ENCODE measurements at regions not wholly inside any gene's neighbourhood (a gene's known extent, or its start where the extent isn't known, plus 50 kb on each side); places are given as distances from the start of the nearest gene placed in this dataset.

DNA sequence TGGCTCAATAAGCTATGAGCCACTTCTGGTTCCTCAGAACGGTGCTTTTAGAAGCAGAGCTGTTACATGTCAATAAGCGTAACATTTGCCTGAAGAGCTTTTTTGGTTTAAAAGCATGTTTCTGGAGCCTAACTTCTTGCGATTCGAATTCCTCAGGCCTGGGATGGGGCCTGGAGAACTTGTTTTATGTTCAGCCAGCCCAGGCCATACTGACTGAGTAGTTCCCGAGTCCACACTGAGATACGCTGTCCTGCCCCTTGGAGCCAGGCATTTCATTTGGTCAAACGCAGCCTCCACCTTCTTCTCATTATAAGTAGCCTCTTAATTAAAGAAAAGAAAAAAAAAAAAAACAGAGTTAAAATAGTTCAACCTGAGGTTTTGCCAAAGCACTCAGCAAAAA, 260.6 kb upstream of the ANKRD55 start (continued):
- TF ChIP-seq ZNF30 (CRISPR knock-in tag; IDR thresholded peaks at IDR 0.05) (no peak), TFDP1 (CRISPR knock-in tag; IDR thresholded peaks at IDR 0.05; ENCODE audit: borderline replicate concordance) (no peak), REST (IDR thresholded peaks at IDR 0.05; ENCODE audit: borderline replicate concordance in 1 of 2, low read depth in 1 of 2, low read length in 2 of 2) (no peak), ZNF547 (CRISPR knock-in tag; IDR thresholded peaks at IDR 0.05) (no peak), KLF6 (CRISPR knock-in tag; IDR thresholded peaks at IDR 0.05) (no peak), ARNTL (CRISPR knock-in tag; IDR thresholded peaks at IDR 0.05) (no peak), ZNF883 (CRISPR knock-in tag; IDR thresholded peaks at IDR 0.05; ENCODE audit: not compliant biosample characterization) (no peak)
- TF ChIP-seq, protein P1, sequence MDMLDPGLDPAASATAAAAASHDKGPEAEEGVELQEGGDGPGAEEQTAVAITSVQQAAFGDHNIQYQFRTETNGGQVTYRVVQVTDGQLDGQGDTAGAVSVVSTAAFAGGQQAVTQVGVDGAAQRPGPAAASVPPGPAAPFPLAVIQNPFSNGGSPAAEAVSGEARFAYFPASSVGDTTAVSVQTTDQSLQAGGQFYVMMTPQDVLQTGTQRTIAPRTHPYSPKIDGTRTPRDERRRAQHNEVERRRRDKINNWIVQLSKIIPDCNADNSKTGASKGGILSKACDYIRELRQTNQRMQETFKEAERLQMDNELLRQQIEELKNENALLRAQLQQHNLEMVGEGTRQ (IDR thresholded peaks at IDR 0.05; ENCODE audit: low read depth, low read length), result no peak
- TF ChIP-seq, protein P1 (CRISPR knock-in tag; IDR thresholded peaks at IDR 0.05; ENCODE audit: borderline replicate concordance), result no peak

Measured in HepG2 (cell line).